ENCODE measurements at regions not wholly inside any gene's neighbourhood (a gene's known extent, or its start where the extent isn't known, plus 50 kb on each side); places are given as distances from the start of the nearest gene placed in this dataset.

- TF ChIP-seq ZNF281 (CRISPR knock-in tag; IDR thresholded peaks at IDR 0.05; ENCODE audit: borderline replicate concordance) (peak; percentile 63; the same call in 1 of the 2 replicates), ZNF335 (CRISPR knock-in tag; IDR thresholded peaks at IDR 0.05) (peak; percentile 58; the same call in 1 of the 2 replicates), ARNTL (CRISPR knock-in tag; IDR thresholded peaks at IDR 0.05) (peak; percentile 95), ZNF530 (CRISPR knock-in tag; IDR thresholded peaks at IDR 0.05; ENCODE audit: low read depth) (0 out of 2 replicates have a peak, but pooled peaks have one; percentile 77), EHMT2 (IDR thresholded peaks at IDR 0.05; ENCODE audit: borderline replicate concordance, low read depth, low read length) (no peak), ZNF747 (CRISPR knock-in tag; IDR thresholded peaks at IDR 0.05; ENCODE audit: borderline replicate concordance) (peak; percentile 91), NR3C1 (CRISPR knock-in tag; IDR thresholded peaks at IDR 0.05) (no peak), WIZ (CRISPR knock-in tag; IDR thresholded peaks at IDR 0.05) (peak; percentile 99), E2F1 (CRISPR knock-in tag; IDR thresholded peaks at IDR 0.05) (0 out of 2 replicates have a peak, but pooled peaks have one; percentile 53), KMT2A (CRISPR knock-in tag; IDR thresholded peaks at IDR 0.05) (no peak; the same call in 1 of the 2 replicates), ZBTB4 (CRISPR knock-in tag; IDR thresholded peaks at IDR 0.05; ENCODE audit: borderline replicate concordance) (0 out of 2 replicates have a peak, but pooled peaks have one; percentile 52), SALL1 (CRISPR knock-in tag; IDR thresholded peaks at IDR 0.05) (peak; percentile 100), ELF3 (CRISPR knock-in tag; IDR thresholded peaks at IDR 0.05) (peak; percentile 98), ELF1 (CRISPR knock-in tag; IDR thresholded peaks at IDR 0.05) (peak; percentile 80), ZNF44 (CRISPR knock-in tag; IDR thresholded peaks at IDR 0.05) (peak; percentile 88), MIXL1 (CRISPR knock-in tag; IDR thresholded peaks at IDR 0.05) (peak; percentile 95), ZNF124 (CRISPR knock-in tag; IDR thresholded peaks at IDR 0.05) (peak; percentile 21; the same call in 1 of the 2 replicates), FOXK1 (CRISPR knock-in tag; IDR thresholded peaks at IDR 0.05; ENCODE audit: borderline replicate concordance, low read depth) (peak; percentile 72; the same call in 1 of the 2 replicates), SRF (IDR thresholded peaks at IDR 0.05; ENCODE audit: low read depth, low read length) (peak; percentile 42; the same call in 1 of the 2 replicates), KLF13 (CRISPR knock-in tag; IDR thresholded peaks at IDR 0.05) (no peak), SMC3 (IDR thresholded peaks at IDR 0.05; ENCODE audit: low read length) (no peak; the same call in 1 of the 2 replicates), TBL1XR1 (IDR thresholded peaks at IDR 0.05; ENCODE audit: borderline replicate concordance, low read length, partially characterized antibody) (no peak)
Observed at GRCh38 chr14:39762576-39763401, 330.6 kb upstream of the FBXO33 start (continued).

Data from HepG2 (cell line).